K562 (cell line): ENCODE measurements at regions not wholly inside any gene's neighbourhood (a gene's known extent, or its start where the extent isn't known, plus 50 kb on each side); places are given as distances from the start of the nearest gene placed in this dataset.

Experiments used
- ARID2 ChIP-seq: fragments of 450-650 bp; IDR thresholded peaks from 2 replicates; pipeline ENCODE4 v1.6.1; 2017; ENCODE audit warnings: antibody characterized with exemption, mild to moderate bottlenecking
- BRCA1 ChIP-seq, 2 experiments: fragments of 450-650 bp in 1 of 2; sonication (generic) in 1 of 2; formaldehyde crosslinking in 1 of 2; IDR thresholded peaks; 2 replicates each; pipeline versions ENCODE4 v1.5.0 to v1.6.1; 2017 to 2020; ENCODE audit warnings: mild to moderate bottlenecking in 1 of 2, missing genetic modification reagents in 1 of 2
- EZH2 ChIP-seq: IDR thresholded peaks from 2 replicates; pipeline ENCODE4 v1.6.1; 2012; ENCODE audit warnings: low read depth, mild to moderate bottlenecking, inconsistent platforms, low read length, borderline replicate concordance
- REST ChIP-seq, 2 experiments: fragments of 450-650 bp; formaldehyde crosslinking in 1 of 2; IDR thresholded peaks; 2 replicates each; pipeline versions ENCODE4 v1.4.0 to v1.6.1; 2014 to 2020; ENCODE audit warnings: mild to moderate bottlenecking in 2 of 2, borderline replicate concordance in 1 of 2, low read depth in 1 of 2
- SMARCE1 ChIP-seq: fragments of 450-650 bp; IDR thresholded peaks from 2 replicates; pipeline ENCODE4 v1.7.1; 2016; ENCODE audit warnings: mild to moderate bottlenecking
- TAF1 ChIP-seq: IDR thresholded peaks from 2 replicates; pipeline ENCODE4 v1.6.1; 2011; ENCODE audit warnings: mild to moderate bottlenecking, low read length, moderate library complexity; ENCODE audit not compliant: insufficient read depth, control insufficient read depth, severe bottlenecking; ENCODE audit errors: extremely low read depth
- ZBTB2 ChIP-seq: fragments of 450-650 bp; IDR thresholded peaks from 2 replicates; pipeline ENCODE4 v1.6.1; 2016; ENCODE audit warnings: antibody characterized with exemption

DNA sequence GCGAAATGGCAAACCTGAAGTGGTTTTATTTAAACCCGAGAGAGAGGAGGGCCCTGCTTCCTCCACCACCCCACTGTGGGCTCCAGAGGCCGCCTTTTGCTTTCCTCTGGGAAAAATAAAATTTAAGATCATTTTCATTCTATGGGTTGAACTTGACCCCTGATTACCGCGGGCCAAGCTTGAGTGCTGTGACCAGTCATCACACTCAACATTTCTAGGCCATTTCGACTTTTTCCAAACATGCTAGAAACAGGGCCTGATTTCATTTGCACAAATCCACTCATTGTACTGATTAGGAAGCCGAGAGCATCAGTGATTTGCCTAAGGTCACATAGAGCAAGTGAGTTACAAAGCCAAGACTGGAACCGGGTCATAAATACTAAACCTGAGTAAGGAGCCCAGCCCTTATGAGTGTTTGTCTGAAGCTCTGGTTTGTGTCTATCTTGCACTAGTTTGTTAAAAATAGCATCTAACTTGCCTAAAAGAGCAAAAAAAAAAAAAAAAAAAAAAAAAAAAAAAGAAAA, 179.7 kb downstream of the DLL1 start:
- TF ChIP-seq BRCA1 (IDR thresholded peaks at IDR 0.05) (no peak), BRCA1 (CRISPR knock-in tag; IDR thresholded peaks at IDR 0.05) (no peak), REST (IDR thresholded peaks at IDR 0.05; ENCODE audit: borderline replicate concordance) (no peak), REST (CRISPR knock-in tag; IDR thresholded peaks at IDR 0.05; ENCODE audit: low read depth) (no peak), EZH2 (no peak), TAF1 (no peak), SMARCE1 (no peak), ZBTB2 (no peak), ARID2 (no peak)
